BJ (cell line): ENCODE measurements at regions not wholly inside any gene's neighbourhood (a gene's known extent, or its start where the extent isn't known, plus 50 kb on each side); places are given as distances from the start of the nearest gene placed in this dataset.

Source experiments
- CTCF ChIA-PET: fragments of 350-600 bp; formaldehyde crosslinking; extraction: SDS; loops from one replicate; lab custom pipeline; 2021; ENCODE audit warnings: antibody characterized with exemption, inconsistent platforms; lab: Yijun Ruan, JAX
- POLR2A ChIA-PET: fragments of 300-600 bp; sonication (Branson Sonifier 250); formaldehyde crosslinking; extraction: SDS; loops from one replicate; lab custom pipeline; 2021; ENCODE audit warnings: antibody characterized with exemption; lab: Charles Lee
- DNase-seq: peaks from one replicate; pipeline ENCODE4 v3.0.0-alpha.2; 2011; ENCODE audit warnings: low read depth
- H3K27me3 ChIP-seq: 2 replicates; pipeline ENCODE4 v1.6.0; 2011; ENCODE audit warnings: low read length; ENCODE audit not compliant: control insufficient read depth, insufficient read depth
- H3K36me3 ChIP-seq: 2 replicates; pipeline ENCODE4 v1.5.1; 2011; ENCODE audit warnings: low read length; ENCODE audit not compliant: control insufficient read depth, insufficient read depth
- H3K4me3 ChIP-seq: 2 replicates; pipeline ENCODE4 v1.5.1; 2011; ENCODE audit warnings: low read depth, mild to moderate bottlenecking, control low read depth, low read length
- TF ChIP-seq, protein P1 (sequence below): IDR thresholded peaks from 2 replicates; pipeline ENCODE4 v1.5.1; 2011; ENCODE audit warnings: low read depth, mild to moderate bottlenecking, control low read depth, inconsistent platforms, low read length, moderate library complexity; ENCODE audit not compliant: insufficient read depth

DNA sequence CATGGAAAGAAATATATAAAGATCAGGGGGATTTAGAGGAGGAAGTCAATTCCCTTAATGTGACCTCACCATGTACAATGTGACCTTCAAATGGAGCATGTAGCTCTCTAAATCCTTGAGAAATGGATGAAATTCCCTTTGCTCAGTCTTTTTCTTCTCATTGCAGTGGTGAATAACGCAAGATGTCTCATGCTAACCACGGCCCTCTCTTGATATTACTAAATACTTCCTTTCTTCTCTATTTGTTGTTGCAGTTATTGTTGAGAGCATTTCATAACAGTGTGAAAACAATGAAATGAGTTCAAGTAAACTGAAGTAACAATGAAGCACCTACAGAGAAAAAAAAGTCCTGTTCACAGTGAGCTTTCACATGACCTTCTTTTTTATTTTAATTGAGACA, 55.6 kb downstream of the ZNF281 start:
- Histone ChIP-seq H3K27me3 (no peaks in the 10 kb centered on the region), H3K4me3 (no peak overlapping the region), H3K36me3 (no peaks in the 10 kb centered on the region)
- CTCF ChIA-PET = interaction anchor here (0.9 to 2.1 kb wide), 2 partner anchors 10 to 11 kb away, joined by 3 to 12 read pairs; no protein-coding TSS in a partner anchor
- DNase-seq = no peak
- TF ChIP-seq, protein P1, sequence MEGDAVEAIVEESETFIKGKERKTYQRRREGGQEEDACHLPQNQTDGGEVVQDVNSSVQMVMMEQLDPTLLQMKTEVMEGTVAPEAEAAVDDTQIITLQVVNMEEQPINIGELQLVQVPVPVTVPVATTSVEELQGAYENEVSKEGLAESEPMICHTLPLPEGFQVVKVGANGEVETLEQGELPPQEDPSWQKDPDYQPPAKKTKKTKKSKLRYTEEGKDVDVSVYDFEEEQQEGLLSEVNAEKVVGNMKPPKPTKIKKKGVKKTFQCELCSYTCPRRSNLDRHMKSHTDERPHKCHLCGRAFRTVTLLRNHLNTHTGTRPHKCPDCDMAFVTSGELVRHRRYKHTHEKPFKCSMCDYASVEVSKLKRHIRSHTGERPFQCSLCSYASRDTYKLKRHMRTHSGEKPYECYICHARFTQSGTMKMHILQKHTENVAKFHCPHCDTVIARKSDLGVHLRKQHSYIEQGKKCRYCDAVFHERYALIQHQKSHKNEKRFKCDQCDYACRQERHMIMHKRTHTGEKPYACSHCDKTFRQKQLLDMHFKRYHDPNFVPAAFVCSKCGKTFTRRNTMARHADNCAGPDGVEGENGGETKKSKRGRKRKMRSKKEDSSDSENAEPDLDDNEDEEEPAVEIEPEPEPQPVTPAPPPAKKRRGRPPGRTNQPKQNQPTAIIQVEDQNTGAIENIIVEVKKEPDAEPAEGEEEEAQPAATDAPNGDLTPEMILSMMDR = no peak
- POLR2A ChIA-PET = no interaction called here

DNA sequence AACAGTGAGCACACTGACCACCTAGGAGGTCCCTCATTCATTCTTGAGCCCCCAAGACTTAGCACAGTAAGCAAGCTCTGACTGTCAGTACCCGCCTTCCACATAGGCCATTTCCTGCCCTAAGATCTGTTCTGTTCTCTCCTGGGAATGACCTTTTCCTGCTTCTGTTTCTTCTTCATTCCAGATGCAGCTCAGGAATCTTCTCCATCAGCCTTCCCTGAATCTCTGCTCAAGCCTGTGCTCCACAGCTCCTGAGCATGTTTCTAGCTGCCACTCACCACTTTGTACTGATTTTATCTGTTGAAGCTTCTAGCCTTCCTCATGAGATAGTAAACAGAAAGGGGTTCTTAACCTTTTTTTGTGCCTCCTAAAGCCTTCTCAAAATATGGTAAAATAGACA, 56.6 kb downstream of the ZNF281 start:
- TF ChIP-seq, protein P1 = no peak
- ChIA-PET CTCF (interaction anchor here (0.9 to 1.1 kb wide), 3 partner anchors 8 to 50 kb away, joined by 3 to 4 read pairs (median 3); no protein-coding TSS in a partner anchor), POLR2A (interaction anchor here (0.7 kb wide), 1 partner anchor 157 kb away, joined by 3 read pairs; no protein-coding TSS in a partner anchor)
- no peaks in the 10 kb centered on the region for H3K27me3 ChIP-seq
- no peak overlapping the region for H3K4me3 ChIP-seq
- no peak for DNase-seq
- H3K36me3 ChIP-seq = no peaks in the 10 kb centered on the region

DNA sequence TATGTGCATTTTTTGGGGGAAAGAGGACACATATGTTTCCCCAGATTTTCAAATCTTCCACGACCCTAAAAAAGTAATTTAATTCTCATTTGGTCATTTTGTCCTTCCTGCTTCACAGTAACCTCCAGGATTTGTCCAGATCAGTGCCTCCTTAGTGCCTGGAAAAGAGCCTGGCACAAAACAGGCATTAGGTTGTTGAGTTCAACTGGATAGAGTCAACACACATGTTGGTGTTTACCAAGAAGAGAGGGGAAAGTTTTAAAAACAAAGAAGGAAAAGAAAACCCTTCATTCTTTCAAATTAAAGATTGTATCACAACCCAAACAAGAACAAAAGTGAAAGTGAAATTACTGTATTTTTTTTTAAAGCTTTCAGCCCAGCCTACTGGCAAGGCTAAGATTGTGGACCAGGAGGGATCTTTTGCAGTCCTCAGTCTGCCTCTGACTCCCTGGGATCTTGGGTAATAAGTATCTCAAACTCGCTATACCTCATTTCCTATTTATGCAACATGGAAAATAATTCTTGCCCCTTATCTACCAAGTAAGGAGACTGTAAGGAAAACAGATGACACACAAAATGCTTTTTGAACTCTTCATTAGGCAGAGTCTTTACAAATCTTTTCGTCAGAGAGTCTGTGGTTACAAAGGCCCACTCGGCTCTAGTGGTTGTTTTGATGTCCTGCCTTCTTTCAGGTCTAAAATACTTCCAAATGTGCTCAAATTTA, 57.8 kb downstream of the ZNF281 start:
- Histone ChIP-seq H3K27me3 (no peaks in the 10 kb centered on the region), H3K36me3 (no peaks in the 10 kb centered on the region), H3K4me3 (peak overlapping the region; percentile 13; the same call in 1 of the 2 replicates)
- ChIA-PET CTCF (no interaction called here), POLR2A (no interaction called here)
- peak; percentile 97 for DNase-seq
- TF ChIP-seq, protein P1 = no peak

DNA sequence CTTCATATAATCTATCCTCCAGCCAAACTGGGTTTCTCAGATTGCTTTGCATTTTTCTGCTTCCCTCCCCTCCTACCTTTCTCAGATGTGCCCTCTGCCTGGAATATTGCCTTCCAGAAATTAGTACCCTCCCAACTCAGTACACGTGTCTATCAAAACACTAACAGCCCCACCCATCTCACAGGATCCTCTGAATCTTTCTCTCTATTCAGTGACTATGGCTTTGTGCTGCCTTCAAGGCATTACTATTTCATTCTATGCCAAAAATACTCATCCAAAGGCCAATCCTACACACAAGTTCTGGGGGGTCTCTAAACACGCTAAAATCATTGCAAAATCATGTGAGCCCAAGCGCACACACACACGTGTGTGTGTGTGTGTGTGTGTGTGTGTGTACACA, 58.4 kb downstream of the ZNF281 start:
- ChIA-PET CTCF (no interaction called here), POLR2A (interaction anchor here (0.6 kb wide), 1 partner anchor 88 kb away, joined by 3 read pairs; no protein-coding TSS in a partner anchor)
- TF ChIP-seq, protein P1 = no peak
- peak overlapping the region; percentile 13; the same call in 1 of the 2 replicates for H3K4me3 ChIP-seq
- no peak for DNase-seq
- no peaks in the 10 kb centered on the region for H3K36me3 ChIP-seq
- H3K27me3 ChIP-seq = no peaks in the 10 kb centered on the region

DNA sequence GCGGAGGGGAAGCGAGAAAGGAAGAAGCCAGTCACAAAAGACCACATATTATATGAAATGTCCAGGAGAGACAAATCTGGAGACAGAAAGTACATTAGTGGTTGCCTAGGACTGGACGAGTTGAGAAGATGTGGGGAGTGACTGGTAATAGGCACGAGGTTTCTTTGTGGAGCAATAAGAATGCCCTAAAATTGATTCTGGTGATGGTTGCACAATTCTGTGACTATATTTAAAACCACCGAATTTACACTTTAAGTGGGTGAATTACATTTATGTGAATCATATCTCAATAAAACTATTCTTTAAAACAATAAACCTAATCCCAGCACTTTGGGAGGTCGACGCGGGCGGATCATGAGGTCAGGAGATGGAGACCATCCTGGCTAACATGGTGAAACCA, 63.1 kb downstream of the ZNF281 start:
- Histone ChIP-seq H3K4me3 (no peak overlapping the region), H3K27me3 (no peaks in the 10 kb centered on the region), H3K36me3 (no peaks in the 10 kb centered on the region)
- POLR2A ChIA-PET = no interaction called here
- TF ChIP-seq, protein P1 = no peak
- CTCF ChIA-PET = interaction anchor here (0.7 kb wide), 1 partner anchor 141 kb away, joined by 3 read pairs; no protein-coding TSS in a partner anchor
- peak; percentile 65 for DNase-seq
